Stimulated activated CD4-positive, alpha-beta T cell treated with anti-CD3 and anti-CD28 coated beads, Interleukin-12 subunit alpha, Interleukin-12 subunit beta, amount 100 ng/mL, for 24 hours (primary cell): ENCODE measurements at regions not wholly inside any gene's neighbourhood (a gene's known extent, or its start where the extent isn't known, plus 50 kb on each side); places are given as distances from the start of the nearest gene placed in this dataset.
"Not testable (repeated sequence)": the region's sequence is repeated elsewhere in the genome, so short reads cannot be mapped to it uniquely, and the experiment has no call there.

Source experiments
- DNase-seq, 2 experiments: peaks; one replicate each; pipeline ENCODE4 v3.0.0-alpha.2; 2020; ENCODE audit warnings: low read depth in 2 of 2

- no peak for DNase-seq
Measured at GRCh38 chr21:17738176-17738953, 80.8 kb downstream of the C21orf91 start.

DNA sequence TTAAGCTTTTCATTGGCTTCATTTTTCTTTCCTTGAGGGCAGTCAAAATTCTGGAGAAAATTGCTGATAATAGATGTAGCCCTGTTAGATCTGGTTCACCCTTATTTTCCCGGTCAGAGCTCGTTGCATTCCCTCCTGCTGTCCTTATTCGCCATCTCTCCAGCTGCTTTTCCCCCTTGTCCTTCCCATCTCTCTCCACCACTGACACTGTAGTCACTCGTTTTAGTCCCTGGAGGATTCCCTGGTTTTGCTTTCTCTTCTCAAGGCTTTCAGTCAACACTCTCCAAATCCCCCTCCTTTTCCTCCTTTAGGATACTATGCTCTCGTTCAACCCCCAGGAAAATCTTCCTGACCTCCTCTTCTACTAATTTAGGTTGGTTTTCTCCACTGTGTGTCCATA, 83.1 kb downstream of the C21orf91 start:
- DNase-seq, result no peak

- DNase-seq, result no peak
Measured at GRCh38 chr21:17733209-17733608, 85.9 kb downstream of the C21orf91 start.

DNA sequence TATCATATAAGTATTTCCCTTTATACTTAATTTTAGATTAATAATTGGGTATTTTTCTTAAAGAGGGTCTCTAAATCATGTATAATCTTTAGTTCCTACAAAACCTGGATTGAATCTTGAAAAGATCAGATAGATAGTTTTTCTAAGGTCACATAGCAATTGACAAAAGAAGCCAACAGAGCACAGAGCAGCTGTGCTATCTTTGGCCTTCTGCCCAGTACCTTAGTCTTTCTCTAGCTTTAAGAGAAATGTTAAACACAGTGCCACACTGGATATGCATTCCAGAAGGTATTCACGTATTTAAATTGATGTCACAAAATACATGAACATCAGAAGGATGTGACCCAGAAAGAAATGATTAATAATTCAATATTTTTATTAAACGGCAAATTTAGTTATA, 86.8 kb downstream of the C21orf91 start:
- no peak for DNase-seq

DNA sequence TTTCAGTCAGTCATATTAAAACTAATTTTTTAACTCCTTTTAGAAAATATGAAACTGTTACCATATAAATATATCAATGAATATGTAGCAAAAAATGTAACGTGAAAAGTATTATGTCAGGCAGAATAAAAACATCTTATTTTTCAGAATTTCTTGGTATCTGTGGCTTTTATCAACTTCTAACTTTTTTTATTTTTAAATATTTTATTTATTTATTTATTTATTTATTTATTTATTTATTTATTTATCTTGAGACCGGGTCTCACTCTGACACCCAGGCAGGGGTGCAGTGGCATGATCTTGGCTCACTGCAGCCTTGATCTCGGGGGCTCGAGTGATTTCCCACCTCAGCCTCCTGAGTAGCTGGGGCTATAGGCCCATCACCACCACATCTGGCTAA, 87.6 kb downstream of the C21orf91 start:
- no peak for DNase-seq

DNA sequence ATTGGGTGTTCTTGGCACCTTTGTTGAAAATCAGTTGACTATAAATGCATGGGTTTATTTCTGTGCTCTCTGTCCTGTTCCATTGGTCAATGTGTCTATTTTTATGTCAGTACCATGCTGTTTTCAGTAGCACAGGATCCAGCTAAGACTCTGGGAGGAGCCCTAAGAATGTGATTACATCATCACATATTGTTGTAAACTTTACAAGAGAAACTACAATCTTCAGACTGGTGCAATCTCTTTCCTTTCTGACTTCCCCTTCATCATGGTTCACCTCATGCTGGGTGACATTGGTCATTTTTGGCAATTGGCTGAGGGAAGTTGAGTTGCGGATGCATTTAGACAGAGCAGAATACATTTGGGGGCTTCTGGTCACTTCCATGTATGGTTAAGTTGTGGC, 88.4 kb downstream of the C21orf91 start:
- DNase-seq, result no peak

DNA sequence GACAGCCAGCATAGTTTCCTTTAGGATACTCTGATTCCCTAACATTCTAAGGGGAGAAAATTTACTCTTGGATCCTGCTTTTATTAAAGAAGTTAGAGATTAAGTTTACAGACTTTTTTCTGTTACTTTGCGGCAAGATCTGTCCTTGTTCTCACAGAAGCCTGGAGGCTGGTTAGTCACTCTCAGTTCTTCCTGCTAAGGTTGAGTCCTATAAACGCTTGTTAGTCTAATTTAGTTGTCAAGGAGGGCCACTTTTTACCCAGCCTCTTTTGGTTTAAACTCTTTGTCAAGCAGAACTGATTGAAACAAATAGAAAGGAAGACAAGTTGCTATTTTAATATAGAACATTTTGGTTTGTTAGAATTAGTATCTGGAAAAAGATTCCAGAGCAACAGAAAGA, 89.7 kb downstream of the C21orf91 start:
- DNase-seq, result no peak

DNA sequence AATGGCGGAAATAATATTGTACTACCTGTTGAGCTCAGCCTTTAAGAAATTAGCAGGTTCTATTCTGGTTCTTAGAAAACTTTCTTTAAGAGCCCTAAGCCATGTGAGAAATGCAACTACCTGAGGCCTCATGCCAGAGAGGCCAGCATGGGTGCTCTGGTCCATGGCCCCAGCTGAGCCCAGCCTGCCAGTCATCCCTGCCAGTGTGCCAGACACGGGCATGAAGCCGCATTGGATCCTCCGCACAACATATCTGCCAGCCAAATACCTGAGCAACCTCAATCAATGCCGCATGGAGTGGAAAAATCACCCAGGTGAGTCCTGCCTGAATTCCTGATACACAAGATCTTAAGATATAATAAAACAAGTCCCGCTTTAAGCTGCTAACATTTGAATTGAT, 91.8 kb downstream of the C21orf91 start:
- DNase-seq, result no peak

GRCh38 chr21:17726047-17726829, 92.9 kb downstream of the C21orf91 start:
- no peak for DNase-seq

DNA sequence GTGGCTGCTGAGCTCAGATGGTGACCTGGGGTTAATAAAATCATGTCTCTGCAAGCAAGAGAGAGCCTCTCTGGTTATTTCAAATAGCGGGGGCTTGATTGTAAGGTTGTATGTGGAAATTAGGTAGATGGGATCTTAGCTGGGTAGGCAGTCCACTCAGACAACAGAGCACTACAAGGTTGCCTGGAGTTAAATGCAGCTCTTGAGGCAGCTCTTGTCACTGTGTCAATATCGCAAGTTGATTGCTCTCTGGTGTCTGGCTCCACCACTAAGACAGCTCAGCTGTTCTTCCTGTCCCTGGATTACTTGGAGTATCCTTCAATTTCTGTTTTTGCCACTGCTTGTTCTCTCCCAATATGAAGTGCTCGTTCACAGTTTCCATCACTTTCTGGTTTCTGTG, 93.8 kb downstream of the C21orf91 start:
- DNase-seq, result no peak

- DNase-seq, result no peak
Measured at GRCh38 chr21:17712887-17713286, 100.2 kb upstream of the BTG3 start.

- no peak for DNase-seq
Measured at GRCh38 chr21:17711896-17712295, 99.2 kb upstream of the BTG3 start.

GRCh38 chr21:17709266-17709611, 96.5 kb upstream of the BTG3 start:
- no peak for DNase-seq

DNA sequence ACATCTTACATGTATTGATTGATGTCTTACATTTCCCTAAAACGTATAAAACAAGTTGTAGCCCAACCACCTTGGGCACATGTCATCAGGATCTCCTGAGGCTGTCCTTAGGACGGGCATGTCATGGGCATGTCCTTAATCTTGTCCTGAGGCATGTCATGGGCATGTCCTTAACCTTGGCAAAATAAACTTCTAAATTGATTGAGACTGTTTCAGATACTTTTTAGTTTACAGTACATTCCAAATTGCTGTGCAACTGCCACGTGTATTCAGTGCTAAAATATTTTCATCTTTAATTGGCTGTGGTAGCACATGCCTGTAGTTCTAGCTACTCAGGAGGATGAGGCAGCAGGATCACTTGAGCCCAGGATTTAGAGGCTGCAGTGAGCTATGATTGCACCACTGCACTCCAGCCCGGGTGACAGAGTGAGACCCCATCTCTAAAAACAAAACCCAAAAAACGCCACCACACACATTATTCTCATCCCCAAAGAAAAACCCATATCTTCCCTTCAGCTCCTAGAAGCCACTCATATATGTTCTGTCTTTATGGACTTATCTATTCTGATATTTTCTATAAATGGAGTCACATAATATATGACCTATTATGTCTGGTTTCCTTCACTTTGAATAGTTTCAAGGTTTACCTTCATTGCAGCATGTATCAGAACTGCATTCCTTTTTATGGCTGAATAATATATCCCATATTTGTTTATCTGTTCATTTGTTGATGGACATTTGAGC, 96.0 kb upstream of the BTG3 start:
- DNase-seq, result no peak

- no peak for DNase-seq
Measured at GRCh38 chr21:17699524-17700189, 87.0 kb upstream of the BTG3 start.

GRCh38 chr21:17697473-17697872, 84.8 kb upstream of the BTG3 start:
- no peak for DNase-seq

GRCh38 chr21:17694416-17694815, 81.7 kb upstream of the BTG3 start:
- DNase-seq, result not testable (repeated sequence)

DNA sequence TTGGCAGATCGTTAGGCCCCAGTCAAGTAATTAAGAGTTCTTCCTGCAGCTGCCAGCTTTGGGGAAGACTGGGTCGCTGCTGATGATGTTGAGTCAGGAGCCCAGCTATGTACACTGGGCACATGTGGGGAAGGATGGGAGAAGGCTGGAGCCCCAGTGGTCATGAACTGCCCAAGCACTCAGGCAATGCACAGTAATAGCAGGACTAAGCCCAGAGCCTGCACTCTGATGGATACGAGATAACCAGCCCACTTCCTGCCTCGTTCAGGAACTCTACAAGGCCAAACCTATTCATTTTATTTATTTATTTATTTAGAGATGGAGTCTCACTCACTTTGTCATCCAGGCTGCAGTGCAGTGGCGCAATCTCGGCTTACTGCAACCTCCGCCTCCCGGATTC, 81.1 kb upstream of the BTG3 start:
- DNase-seq, result no peak

DNA sequence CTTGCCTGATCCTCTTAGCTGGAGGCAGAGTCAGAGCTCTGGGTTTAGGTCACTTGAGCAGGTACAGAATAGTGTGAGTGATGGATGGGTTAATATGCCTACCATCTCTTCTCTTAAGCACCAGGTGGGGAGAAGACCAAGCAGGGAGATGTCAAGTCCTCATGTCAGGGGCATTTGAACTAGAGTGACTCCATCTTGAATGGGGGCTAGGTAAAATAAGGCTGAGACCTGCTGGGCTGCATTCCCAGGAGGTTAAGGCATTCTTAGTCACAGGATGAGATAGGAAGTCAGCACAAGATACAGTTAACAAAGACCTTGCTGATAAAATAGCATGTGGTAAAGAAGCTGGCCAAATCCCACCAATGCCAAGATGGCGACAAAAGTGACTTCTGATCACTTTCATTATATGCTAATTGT, 77.4 kb upstream of the BTG3 start:
- DNase-seq, result no peak

DNA sequence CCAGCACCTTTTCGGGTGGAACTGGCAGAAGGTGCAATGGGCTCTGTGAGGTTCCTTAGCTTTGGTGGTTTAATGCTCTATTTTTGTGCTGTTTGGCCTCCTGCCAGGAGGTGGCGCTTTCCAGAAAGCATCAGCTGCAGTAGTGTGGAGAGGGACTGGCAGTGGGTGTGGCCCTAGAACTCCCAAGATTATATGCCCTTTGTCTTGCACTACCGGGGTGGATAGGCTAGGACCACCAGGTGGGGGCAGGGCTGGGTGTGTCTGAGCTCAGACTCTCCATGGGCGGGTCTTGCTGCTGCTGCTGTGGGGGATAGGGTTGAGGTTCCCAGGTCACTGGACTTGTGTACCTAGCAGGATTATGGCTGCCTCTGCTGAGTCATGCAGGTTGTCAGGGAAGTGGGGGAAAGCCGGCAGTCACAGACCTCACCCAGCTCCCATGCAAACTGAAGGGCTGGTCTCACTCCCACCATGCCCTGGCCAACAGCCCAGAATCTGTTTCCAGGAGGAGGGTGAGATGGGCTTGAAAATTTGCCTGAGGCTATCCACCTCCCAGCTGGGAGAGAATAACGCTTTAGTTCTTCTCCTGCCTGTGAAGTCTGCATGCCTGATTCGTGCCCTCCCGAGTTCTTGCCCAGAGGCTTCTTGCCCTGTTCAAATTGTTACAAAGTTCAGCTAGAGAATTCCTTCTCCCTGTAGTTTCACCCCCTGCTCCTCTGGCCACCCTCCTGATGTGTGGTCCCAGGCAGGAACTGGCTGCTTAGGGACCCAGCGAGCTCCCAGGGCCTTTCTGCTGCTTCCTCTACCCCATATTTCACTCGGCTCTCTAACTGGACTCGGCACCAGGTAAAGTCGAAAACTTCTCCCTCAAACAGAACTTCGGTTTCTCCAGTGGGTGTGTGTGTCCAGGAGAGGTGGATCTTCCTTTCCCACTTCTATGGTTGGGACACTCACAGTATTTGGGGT, 76.5 kb upstream of the BTG3 start:
- DNase-seq, result peak; percentile 28 to 42

- DNase-seq, result no peak
Measured at GRCh38 chr21:17682924-17683323, 70.2 kb upstream of the BTG3 start.
